B cell (primary cell): ENCODE measurements at regions not wholly inside any gene's neighbourhood (a gene's known extent, or its start where the extent isn't known, plus 50 kb on each side); places are given as distances from the start of the nearest gene placed in this dataset.

ENCODE experiments used
- ATAC-seq: fragments of 200-7000 bp; cut with Tn5 transposase; one replicate; pipeline ENCODE4 v1.10.0; 2021; ENCODE audit warnings: low read depth, mild to moderate bottlenecking, moderate number of reproducible peaks, moderate library complexity
- CTCF ChIA-PET: fragments of 350-600 bp; sonication (Branson Sonifier 250); formaldehyde crosslinking; loops from one replicate; lab custom pipeline; 2021; ENCODE audit warnings: antibody characterized with exemption, inconsistent platforms; lab: Charles Lee
- POLR2A ChIA-PET: fragments of 350-600 bp; sonication (Branson Sonifier 250); formaldehyde crosslinking; loops from one replicate; lab custom pipeline; 2021; ENCODE audit warnings: antibody characterized with exemption; lab: Charles Lee
- DNase-seq: peaks from one replicate; pipeline ENCODE4 v3.0.0; 2013
- H2AFZ ChIP-seq: 2 replicates; pipeline ENCODE4 v1.6.1; 2012; ENCODE audit warnings: mild to moderate bottlenecking, low read depth, low read length; ENCODE audit not compliant: insufficient read depth, poor library complexity, severe bottlenecking
- H3K27ac ChIP-seq, 2 donors: 1 replicate in 1 of 2; 2 replicates in 1 of 2; pipeline ENCODE4 v1.5.1; 2012 to 2013; ENCODE audit warnings: low read length in 2 of 2, mild to moderate bottlenecking in 2 of 2, moderate library complexity in 1 of 2
- H3K27me3 ChIP-seq, 4 experiments: fragments of 200-600 bp in 1 of 4; sonication (generic) in 1 of 4; replicated peaks in 1 of 4; 1 replicate in 2 of 4; 2 replicates in 2 of 4; pipeline versions ENCODE4 v1.6.1 to v1.7.0; 2013 to 2016; ENCODE audit warnings: low read length in 3 of 4, mild to moderate bottlenecking in 2 of 4, mixed read lengths in 1 of 4, moderate library complexity in 1 of 4; ENCODE audit not compliant: insufficient read depth in 4 of 4, control insufficient read depth in 3 of 4; ENCODE audit errors: control extremely low read depth in 1 of 4
- H3K36me3 ChIP-seq, 2 experiments: replicated peaks in 1 of 2; 1 replicate in 1 of 2; 2 replicates in 1 of 2; pipeline versions ENCODE4 v1.6.1 to v1.7.1; 2013; ENCODE audit warnings: low read length in 1 of 2; ENCODE audit not compliant: insufficient read depth in 2 of 2, control insufficient read depth in 1 of 2; ENCODE audit errors: control extremely low read depth in 1 of 2, extremely low read depth in 1 of 2
- H3K4me1 ChIP-seq, 2 donors: fragments of 200-600 bp in 1 of 2; sonication (generic) in 1 of 2; 1 replicate in 1 of 2; 2 replicates in 1 of 2; pipeline versions ENCODE4 v1.5.1 to v1.6.1; 2013 to 2017; ENCODE audit warnings: low read length in 2 of 2; ENCODE audit not compliant: control insufficient read depth in 2 of 2, insufficient read depth in 2 of 2
- H3K4me2 ChIP-seq: replicated peaks from 2 replicates; pipeline ENCODE3; 2012; ENCODE audit warnings: mild to moderate bottlenecking, low read depth, low read length; ENCODE audit not compliant: poor library complexity, severe bottlenecking
- H3K4me3 ChIP-seq, 5 experiments: fragments of 200-600 bp in 1 of 5; sonication (generic) in 1 of 5; 1 replicate in 3 of 5; 2 replicates in 2 of 5; pipeline versions ENCODE4 v1.5.1 to v1.7.0; 2011 to 2016; ENCODE audit warnings: low read length in 4 of 5, mild to moderate bottlenecking in 4 of 5, low read depth in 2 of 5, control low read depth in 1 of 5, moderate library complexity in 1 of 5; ENCODE audit not compliant: insufficient read depth in 1 of 5; ENCODE audit errors: control extremely low read depth in 1 of 5, extremely low read depth in 1 of 5
- H3K79me2 ChIP-seq: fragments of 200-600 bp; sonication (generic); one replicate; pipeline ENCODE4 v1.6.0; 2016; ENCODE audit warnings: low read length; ENCODE audit not compliant: control insufficient read depth, insufficient read depth
- H3K9ac ChIP-seq: fragments of 200-600 bp; sonication (generic); 2 replicates; pipeline ENCODE4 v1.6.1; 2017; ENCODE audit warnings: mild to moderate bottlenecking, low read length, moderate library complexity
- H3K9me3 ChIP-seq, 3 donors: one replicate each; pipeline versions ENCODE4 v1.6.1 to v1.7.1; 2013; ENCODE audit warnings: low read length in 2 of 3; ENCODE audit not compliant: control insufficient read depth in 2 of 3, insufficient read depth in 1 of 3; ENCODE audit errors: control extremely low read depth in 1 of 3
- H4K20me1 ChIP-seq: 2 replicates; pipeline ENCODE4 v1.6.0; 2012; ENCODE audit warnings: mild to moderate bottlenecking, low read length; ENCODE audit not compliant: insufficient read depth, control insufficient read depth, poor library complexity, severe bottlenecking
- H3K27ac Mint-ChIP-seq: one replicate; pipeline ENCODE4 v1.8.0; 2021; ENCODE audit warnings: mixed read lengths
- H3K27me3 Mint-ChIP-seq: one replicate; pipeline ENCODE4 v1.8.0; 2021; ENCODE audit warnings: mixed read lengths
- H3K4me1 Mint-ChIP-seq: one replicate; pipeline ENCODE4 v1.8.0; 2021; ENCODE audit warnings: mixed read lengths
- H3K4me3 Mint-ChIP-seq: one replicate; pipeline ENCODE4 v1.8.0; 2021; ENCODE audit warnings: mixed read lengths
- H3K9me3 Mint-ChIP-seq: one replicate; pipeline ENCODE4 v1.8.0; 2022; ENCODE audit warnings: mixed read lengths; ENCODE audit not compliant: insufficient read depth
- CTCF ChIP-seq: fragments of 200-600 bp; IDR thresholded peaks from one replicate; pipeline ENCODE4 v1.8.0; 2022; ENCODE audit warnings: antibody characterized with exemption, mild to moderate bottlenecking
- EZH2 ChIP-seq: IDR thresholded peaks from 2 replicates; pipeline ENCODE4 v1.6.1; 2012; ENCODE audit warnings: borderline replicate concordance, low read depth, mild to moderate bottlenecking, moderate library complexity, low read length; ENCODE audit not compliant: insufficient read depth, poor library complexity, severe bottlenecking
- WGBS: methylation state at CpG from one replicate; pipeline ENCODE4 v1.1.5; 2013; ENCODE audit warnings: missing lambda C conversion rate; ENCODE audit not compliant: insufficient coverage; 5-methylcytosine and 5-hydroxymethylcytosine counted together
- intact Hi-C: fragments of 100-400 bp; cut with micrococcal nuclease; formaldehyde crosslinking; loops from one replicate; pipeline ENCODE4 v1.10.0; 2022

GRCh38 chr11:79582434-79582833, 141.6 kb upstream of the TENM4 start:
- no peaks in the 10 kb centered on the region for H3K27me3 ChIP-seq
- TF ChIP-seq CTCF = no peak
- no peaks in the 10 kb centered on the region for H3K79me2 ChIP-seq
- peaks cover 0 to 10% (median 0%) of the 10 kb centered on the region in 3 donors for H3K9me3 ChIP-seq
- WGBS = 66% methylated on average over 4 of the region's 4 CpGs
- H3K9me3 Mint-ChIP-seq = peaks cover 2% of the 10 kb centered on the region
- H3K27ac ChIP-seq = no peak overlapping the region
- no peaks in the 10 kb centered on the region for H3K4me1 Mint-ChIP-seq
- POLR2A ChIA-PET = no interaction called here
- H3K4me3 Mint-ChIP-seq = no peak overlapping the region
- H3K9ac ChIP-seq = no peak overlapping the region
- no peak overlapping the region for H3K27ac Mint-ChIP-seq
- no peak for ATAC-seq
- no peaks in the 10 kb centered on the region for H4K20me1 ChIP-seq
- H3K36me3 ChIP-seq = no peaks in the 10 kb centered on the region
- H3K27me3 Mint-ChIP-seq = peaks cover 4% of the 10 kb centered on the region
- no peak overlapping the region for H2AFZ ChIP-seq
- CTCF ChIA-PET = no interaction called here
- DNase-seq = no peak
- no peak overlapping the region for H3K4me3 ChIP-seq
- intact Hi-C loops = no loop called here
- H3K4me2 ChIP-seq = no peak overlapping the region
- no peaks in the 10 kb centered on the region for H3K4me1 ChIP-seq

- DNase-seq (no peak), ATAC-seq (no peak)
- H3K27ac ChIP-seq = no peak overlapping the region
- no peak overlapping the region for H3K4me2 ChIP-seq
- TF ChIP-seq EZH2 (no peak), CTCF (no peak)
- no CpG with 5 or more reads among the region's 2 CpGs for WGBS
- intact Hi-C loops = no loop called here
- H3K4me3 ChIP-seq = no peak overlapping the region
- H4K20me1 ChIP-seq = no peaks in the 10 kb centered on the region
- CTCF ChIA-PET = no interaction called here
- POLR2A ChIA-PET = no interaction called here
- no peak overlapping the region for H3K9ac ChIP-seq
- Mint-ChIP-seq H3K9me3 (no peaks in the 10 kb centered on the region), H3K4me3 (no peak overlapping the region), H3K27ac (no peak overlapping the region), H3K27me3 (no peaks in the 10 kb centered on the region), H3K4me1 (no peaks in the 10 kb centered on the region)
- H3K79me2 ChIP-seq = no peaks in the 10 kb centered on the region
- H3K27me3 ChIP-seq = no peaks in the 10 kb centered on the region
- H3K4me1 ChIP-seq = no peaks in the 10 kb centered on the region
- no peak overlapping the region for H2AFZ ChIP-seq
- H3K36me3 ChIP-seq = no peaks in the 10 kb centered on the region
- no peaks in the 10 kb centered on the region for H3K9me3 ChIP-seq
Observed at GRCh38 chr11:79579063-79579462, 138.2 kb upstream of the TENM4 start.
